HepG2 (cell line): ENCODE measurements at regions not wholly inside any gene's neighbourhood (a gene's known extent, or its start where the extent isn't known, plus 50 kb on each side); places are given as distances from the start of the nearest gene placed in this dataset.

Experiments used
- ATAC-seq: fragments of 200-7000 bp; cut with Tn5 transposase; 3 replicates; pipeline ENCODE4 v1.9.1; 2020; ENCODE audit warnings: mild to moderate bottlenecking, moderate library complexity
- BruUV-seq: library from RNA; stranded (reverse); fragments of 400-500 nt; replicated peaks from 2 replicates; lab custom pipeline; 2021; lab: Mats Ljungman, UMichigan
- CTCF ChIA-PET: fragments of 300-600 bp; formaldehyde crosslinking; extraction: SDS; loops from one replicate; lab custom pipeline; 2021; ENCODE audit warnings: low total read pairs, inconsistent platforms, low intra/inter-chr PET ratio; lab: Yijun Ruan, JAX
- POLR2A ChIA-PET: fragments of 350-600 bp; sonication (Branson Sonifier 250); formaldehyde crosslinking; loops from one replicate; lab custom pipeline; 2020; ENCODE audit warnings: antibody characterized with exemption, inconsistent platforms; lab: Yijun Ruan, JAX
- DNase-seq: peaks from one replicate; pipeline ENCODE4 v3.0.0-alpha.2; 2015; ENCODE audit warnings: low spot score
- FAIRE-seq: peaks from 3 replicates; lab custom pipeline; 2011; peaks lifted over from hg19 to GRCh38; lab: Jason Lieb, UNC
- H2AFZ ChIP-seq: one replicate; pipeline ENCODE4 v1.6.1; 2011; ENCODE audit warnings: low read length, inconsistent platforms
- H3K27ac ChIP-seq: fragments of 300-600 bp; 3 replicates; pipeline ENCODE4 v1.8.0; 2011; ENCODE audit warnings: mixed run types, mild to moderate bottlenecking, mixed read lengths, low read length, inconsistent platforms; ENCODE audit not compliant: insufficient read depth; ENCODE audit errors: extremely low read length
- H3K27me3 ChIP-seq, 2 experiments: fragments of 200-600 bp in 1 of 2; 2 replicates in 1 of 2; 3 replicates in 1 of 2; pipeline versions ENCODE4 v1.6.0 to v1.8.0; 2011; ENCODE audit warnings: low read length in 2 of 2, mild to moderate bottlenecking in 2 of 2, moderate library complexity in 2 of 2, inconsistent platforms in 1 of 2; ENCODE audit not compliant: insufficient read depth in 2 of 2, control insufficient read depth in 1 of 2
- H3K36me3 ChIP-seq, 2 experiments: fragments of 200-600 bp in 1 of 2; replicated peaks in 1 of 2; 2 replicates in 1 of 2; 3 replicates in 1 of 2; pipeline versions ENCODE4 v1.5.1 to v1.8.0; 2011; ENCODE audit warnings: low read length in 2 of 2, inconsistent platforms in 1 of 2; ENCODE audit not compliant: insufficient read depth in 2 of 2, control insufficient read depth in 1 of 2
- H3K4me1 ChIP-seq: 2 replicates; pipeline ENCODE4 v1.5.1; 2012; ENCODE audit warnings: low read length, inconsistent platforms; ENCODE audit not compliant: insufficient read depth
- H3K4me2 ChIP-seq: 2 replicates; pipeline ENCODE4 v1.6.0; 2011; ENCODE audit warnings: low read depth, low read length, inconsistent platforms
- H3K4me3 ChIP-seq, 3 experiments: fragments of 200-600 bp in 1 of 3; sonication (generic), shearing (Covaris generic) in 1 of 3; replicated peaks in 1 of 3; 2 replicates each; pipeline ENCODE4 v1.5.1; 2011 to 2016; ENCODE audit warnings: low read length in 3 of 3, inconsistent platforms in 2 of 3, low read depth in 2 of 3, mild to moderate bottlenecking in 2 of 3, control low read depth in 1 of 3, mixed read lengths in 1 of 3; ENCODE audit not compliant: insufficient read depth in 1 of 3
- H3K79me2 ChIP-seq: one replicate; pipeline ENCODE4 v1.6.1; 2011; ENCODE audit warnings: low read length, inconsistent platforms; ENCODE audit not compliant: insufficient read depth
- H3K9ac ChIP-seq: 2 replicates; pipeline ENCODE4 v1.6.0; 2011; ENCODE audit warnings: mild to moderate bottlenecking, low read depth, low read length, inconsistent platforms; ENCODE audit not compliant: insufficient read depth
- H3K9me3 ChIP-seq: 2 replicates; pipeline ENCODE4 v1.5.1; 2012; ENCODE audit warnings: mild to moderate bottlenecking, low read length
- H4K20me1 ChIP-seq: 2 replicates; pipeline ENCODE4 v1.6.0; 2011; ENCODE audit warnings: inconsistent platforms, mild to moderate bottlenecking, low read length, moderate library complexity; ENCODE audit not compliant: insufficient read depth
- CBX2 ChIP-seq, 2 experiments: fragments of 200-600 bp in 1 of 2; sonication (generic); formaldehyde crosslinking in 1 of 2; IDR thresholded peaks; 2 replicates each; pipeline versions ENCODE4 v1.7.0 to v1.8.1; 2018 to 2022; ENCODE audit warnings: low read depth in 2 of 2, low read length in 1 of 2, mild to moderate bottlenecking in 1 of 2, missing genetic modification reagents in 1 of 2
- CREM ChIP-seq, 2 experiments: sonication (generic) in 1 of 2; formaldehyde crosslinking in 1 of 2; IDR thresholded peaks; 2 replicates each; pipeline versions ENCODE4 v1.4.0 to v1.6.1; 2016 to 2020; ENCODE audit warnings: antibody characterized with exemption in 1 of 2, mild to moderate bottlenecking in 1 of 2, missing genetic modification reagents in 1 of 2
- FOSL2 ChIP-seq: sonication (generic); formaldehyde crosslinking; IDR thresholded peaks from 2 replicates; pipeline ENCODE4 v1.4.0; 2020; ENCODE audit warnings: missing genetic modification reagents
- NKX3-1 ChIP-seq: sonication (generic); formaldehyde crosslinking; IDR thresholded peaks from 2 replicates; pipeline ENCODE4 v1.5.0; 2020; ENCODE audit warnings: missing genetic modification reagents
- TSC22D2 ChIP-seq: sonication (generic); formaldehyde crosslinking; IDR thresholded peaks from 2 replicates; pipeline ENCODE4 v1.5.1; 2020; ENCODE audit warnings: missing genetic modification reagents, mild to moderate bottlenecking, borderline replicate concordance
- WGBS: methylation state at CpG from one replicate; pipeline ENCODE4 v1.1.6; 2017; ENCODE audit warnings: low lambda C conversion rate; 5-methylcytosine and 5-hydroxymethylcytosine counted together
- in situ Hi-C: cut with HindIII; loops from 2 replicates; pipeline ENCODE4 v1.10.0; 2017; ENCODE audit warnings: low pct_unique_long_range_greater_than_20kb; ENCODE audit not compliant: extremely low pct_ligation_motif_present
- intact Hi-C: fragments of 100-400 bp; cut with micrococcal nuclease; formaldehyde crosslinking; loops from one replicate; pipeline ENCODE4 v1.10.0; 2022; ENCODE audit not compliant: unreplicated experiment
- TF ChIP-seq, protein P1 (sequence below): sonication (generic); formaldehyde crosslinking; IDR thresholded peaks from 2 replicates; pipeline ENCODE4 v1.5.1; 2020; ENCODE audit warnings: mild to moderate bottlenecking, missing genetic modification reagents, moderate library complexity
- TF ChIP-seq, protein P2 (sequence below): sonication (generic); formaldehyde crosslinking; IDR thresholded peaks from 2 replicates; pipeline ENCODE4 v1.8.0; 2022; ENCODE audit warnings: mild to moderate bottlenecking, missing genetic modification reagents
- TF ChIP-seq, protein P3 (sequence below): sonication (generic); formaldehyde crosslinking; IDR thresholded peaks from 2 replicates; pipeline ENCODE4; 2020; ENCODE audit warnings: missing genetic modification reagents, mild to moderate bottlenecking, borderline replicate concordance

DNA sequence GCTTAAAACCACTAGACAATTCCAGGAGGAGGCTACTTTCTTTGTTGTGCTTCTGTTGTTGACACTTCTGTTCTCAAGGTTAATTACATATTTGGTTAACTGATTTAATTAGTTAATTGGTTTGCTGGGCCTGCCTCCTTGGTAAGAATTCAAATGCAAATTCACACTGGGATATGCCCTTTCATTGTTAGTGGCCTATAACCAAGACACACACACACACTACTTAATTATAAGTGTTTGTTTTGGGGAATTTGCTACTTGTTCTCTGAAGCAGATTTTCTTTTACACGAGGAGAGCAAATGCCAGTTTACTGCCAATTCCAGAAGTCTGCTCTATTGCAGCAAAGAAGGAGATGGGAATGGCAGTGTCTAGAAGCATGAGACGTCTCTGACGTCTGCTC is 101.6 kb upstream of the BASP1 start (continued):
- TF ChIP-seq, protein P1, sequence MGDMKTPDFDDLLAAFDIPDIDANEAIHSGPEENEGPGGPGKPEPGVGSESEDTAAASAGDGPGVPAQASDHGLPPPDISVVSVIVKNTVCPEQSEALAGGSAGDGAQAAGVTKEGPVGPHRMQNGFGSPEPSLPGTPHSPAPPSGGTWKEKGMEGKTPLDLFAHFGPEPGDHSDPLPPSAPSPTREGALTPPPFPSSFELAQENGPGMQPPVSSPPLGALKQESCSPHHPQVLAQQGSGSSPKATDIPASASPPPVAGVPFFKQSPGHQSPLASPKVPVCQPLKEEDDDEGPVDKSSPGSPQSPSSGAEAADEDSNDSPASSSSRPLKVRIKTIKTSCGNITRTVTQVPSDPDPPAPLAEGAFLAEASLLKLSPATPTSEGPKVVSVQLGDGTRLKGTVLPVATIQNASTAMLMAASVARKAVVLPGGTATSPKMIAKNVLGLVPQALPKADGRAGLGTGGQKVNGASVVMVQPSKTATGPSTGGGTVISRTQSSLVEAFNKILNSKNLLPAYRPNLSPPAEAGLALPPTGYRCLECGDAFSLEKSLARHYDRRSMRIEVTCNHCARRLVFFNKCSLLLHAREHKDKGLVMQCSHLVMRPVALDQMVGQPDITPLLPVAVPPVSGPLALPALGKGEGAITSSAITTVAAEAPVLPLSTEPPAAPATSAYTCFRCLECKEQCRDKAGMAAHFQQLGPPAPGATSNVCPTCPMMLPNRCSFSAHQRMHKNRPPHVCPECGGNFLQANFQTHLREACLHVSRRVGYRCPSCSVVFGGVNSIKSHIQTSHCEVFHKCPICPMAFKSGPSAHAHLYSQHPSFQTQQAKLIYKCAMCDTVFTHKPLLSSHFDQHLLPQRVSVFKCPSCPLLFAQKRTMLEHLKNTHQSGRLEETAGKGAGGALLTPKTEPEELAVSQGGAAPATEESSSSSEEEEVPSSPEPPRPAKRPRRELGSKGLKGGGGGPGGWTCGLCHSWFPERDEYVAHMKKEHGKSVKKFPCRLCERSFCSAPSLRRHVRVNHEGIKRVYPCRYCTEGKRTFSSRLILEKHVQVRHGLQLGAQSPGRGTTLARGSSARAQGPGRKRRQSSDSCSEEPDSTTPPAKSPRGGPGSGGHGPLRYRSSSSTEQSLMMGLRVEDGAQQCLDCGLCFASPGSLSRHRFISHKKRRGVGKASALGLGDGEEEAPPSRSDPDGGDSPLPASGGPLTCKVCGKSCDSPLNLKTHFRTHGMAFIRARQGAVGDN (CRISPR knock-in tag) = no peak
- TF ChIP-seq CBX2 (IDR thresholded peaks at IDR 0.05; ENCODE audit: low read depth, low read length) (no peak), CBX2 (CRISPR knock-in tag; IDR thresholded peaks at IDR 0.05; ENCODE audit: low read depth) (no peak), NKX3-1 (CRISPR knock-in tag) (no peak), CREM (IDR thresholded peaks at IDR 0.05) (no peak), CREM (CRISPR knock-in tag; IDR thresholded peaks at IDR 0.05) (no peak), TSC22D2 (no peak)
- TF ChIP-seq, protein P2, sequence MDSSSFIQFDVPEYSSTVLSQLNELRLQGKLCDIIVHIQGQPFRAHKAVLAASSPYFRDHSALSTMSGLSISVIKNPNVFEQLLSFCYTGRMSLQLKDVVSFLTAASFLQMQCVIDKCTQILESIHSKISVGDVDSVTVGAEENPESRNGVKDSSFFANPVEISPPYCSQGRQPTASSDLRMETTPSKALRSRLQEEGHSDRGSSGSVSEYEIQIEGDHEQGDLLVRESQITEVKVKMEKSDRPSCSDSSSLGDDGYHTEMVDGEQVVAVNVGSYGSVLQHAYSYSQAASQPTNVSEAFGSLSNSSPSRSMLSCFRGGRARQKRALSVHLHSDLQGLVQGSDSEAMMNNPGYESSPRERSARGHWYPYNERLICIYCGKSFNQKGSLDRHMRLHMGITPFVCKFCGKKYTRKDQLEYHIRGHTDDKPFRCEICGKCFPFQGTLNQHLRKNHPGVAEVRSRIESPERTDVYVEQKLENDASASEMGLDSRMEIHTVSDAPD (CRISPR knock-in tag) = no peak

DNA sequence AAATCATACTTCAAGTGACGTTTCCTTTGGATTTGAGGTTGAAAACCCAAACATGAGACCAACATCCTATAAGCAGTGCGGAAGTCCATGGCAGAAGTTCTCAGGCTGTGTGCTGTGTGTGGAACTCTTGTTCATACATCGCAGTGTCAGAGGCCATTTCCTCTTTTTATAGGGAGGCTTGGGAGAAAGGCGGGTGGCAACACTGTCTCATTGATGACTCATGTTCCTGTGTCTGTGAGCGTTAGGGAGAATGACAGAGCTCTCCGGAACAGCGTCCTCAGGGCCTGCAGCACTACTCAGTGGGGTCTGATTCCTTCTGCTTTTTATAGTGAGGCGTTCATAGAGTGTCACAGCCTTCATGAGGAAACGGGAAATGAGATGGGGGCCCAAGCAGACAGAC is 98.8 kb upstream of the BASP1 start:
- Histone ChIP-seq H3K4me3 (no peak overlapping the region), H2AFZ (no peak overlapping the region), H3K27me3 (peaks cover 0 to 3% of the 10 kb centered on the region in 2 experiments; a peak in 2 of 5 replicates), H3K79me2 (no peaks in the 10 kb centered on the region), H3K9me3 (no peaks in the 10 kb centered on the region), H4K20me1 (no peaks in the 10 kb centered on the region), H3K4me1 (no peaks in the 10 kb centered on the region), H3K4me2 (no peak overlapping the region), H3K27ac (no peak overlapping the region), H3K9ac (no peak overlapping the region), H3K36me3 (no peaks in the 10 kb centered on the region)
- intact Hi-C loops = no loop called here
- peak; percentile 16 for DNase-seq
- CTCF ChIA-PET = no interaction called here
- POLR2A ChIA-PET = no interaction called here
- ATAC-seq = peak; percentile 51; the same call in 2 of the 3 replicates
- no TSS peak for BruUV-seq
- peak; percentile 80 for TF ChIP-seq FOSL2
- TF ChIP-seq, protein P3, sequence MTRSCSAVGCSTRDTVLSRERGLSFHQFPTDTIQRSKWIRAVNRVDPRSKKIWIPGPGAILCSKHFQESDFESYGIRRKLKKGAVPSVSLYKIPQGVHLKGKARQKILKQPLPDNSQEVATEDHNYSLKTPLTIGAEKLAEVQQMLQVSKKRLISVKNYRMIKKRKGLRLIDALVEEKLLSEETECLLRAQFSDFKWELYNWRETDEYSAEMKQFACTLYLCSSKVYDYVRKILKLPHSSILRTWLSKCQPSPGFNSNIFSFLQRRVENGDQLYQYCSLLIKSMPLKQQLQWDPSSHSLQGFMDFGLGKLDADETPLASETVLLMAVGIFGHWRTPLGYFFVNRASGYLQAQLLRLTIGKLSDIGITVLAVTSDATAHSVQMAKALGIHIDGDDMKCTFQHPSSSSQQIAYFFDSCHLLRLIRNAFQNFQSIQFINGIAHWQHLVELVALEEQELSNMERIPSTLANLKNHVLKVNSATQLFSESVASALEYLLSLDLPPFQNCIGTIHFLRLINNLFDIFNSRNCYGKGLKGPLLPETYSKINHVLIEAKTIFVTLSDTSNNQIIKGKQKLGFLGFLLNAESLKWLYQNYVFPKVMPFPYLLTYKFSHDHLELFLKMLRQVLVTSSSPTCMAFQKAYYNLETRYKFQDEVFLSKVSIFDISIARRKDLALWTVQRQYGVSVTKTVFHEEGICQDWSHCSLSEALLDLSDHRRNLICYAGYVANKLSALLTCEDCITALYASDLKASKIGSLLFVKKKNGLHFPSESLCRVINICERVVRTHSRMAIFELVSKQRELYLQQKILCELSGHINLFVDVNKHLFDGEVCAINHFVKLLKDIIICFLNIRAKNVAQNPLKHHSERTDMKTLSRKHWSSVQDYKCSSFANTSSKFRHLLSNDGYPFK = no peak
- WGBS = 29% methylated on average over 9 of the region's 9 CpGs
- FAIRE-seq = no peak
- in situ Hi-C loops = no loop called here
